ENCODE measurements at regions not wholly inside any gene's neighbourhood (a gene's known extent, or its start where the extent isn't known, plus 50 kb on each side); places are given as distances from the start of the nearest gene placed in this dataset.
A peak's percentile ranks its signal among the peaks of the same experiment; 100 is the strongest.

- H3K36me3 ChIP-seq (ENCODE audit: insufficient read depth, low read depth, low read length), result no peaks in the 10 kb centered on the region
- H3K9ac ChIP-seq (ENCODE audit: low read depth, low read length), result no peak overlapping the region
- H3K9me3 ChIP-seq (ENCODE audit: insufficient read depth, low read depth, low read length), result no peaks in the 10 kb centered on the region
- no peak overlapping the region for H3K27ac ChIP-seq (ENCODE audit: low read length)
- no peaks in the 10 kb centered on the region for H3K27me3 ChIP-seq (ENCODE audit: insufficient read depth, low read length)
- H3K4me1 ChIP-seq (ENCODE audit: insufficient read depth, low read length), result no peaks in the 10 kb centered on the region
- no peak overlapping the region for H3K4me3 ChIP-seq (ENCODE audit: low read length)
Observed at GRCh38 chr4:125956276-125956675, 641.5 kb downstream of the FAT4 start.

DNA sequence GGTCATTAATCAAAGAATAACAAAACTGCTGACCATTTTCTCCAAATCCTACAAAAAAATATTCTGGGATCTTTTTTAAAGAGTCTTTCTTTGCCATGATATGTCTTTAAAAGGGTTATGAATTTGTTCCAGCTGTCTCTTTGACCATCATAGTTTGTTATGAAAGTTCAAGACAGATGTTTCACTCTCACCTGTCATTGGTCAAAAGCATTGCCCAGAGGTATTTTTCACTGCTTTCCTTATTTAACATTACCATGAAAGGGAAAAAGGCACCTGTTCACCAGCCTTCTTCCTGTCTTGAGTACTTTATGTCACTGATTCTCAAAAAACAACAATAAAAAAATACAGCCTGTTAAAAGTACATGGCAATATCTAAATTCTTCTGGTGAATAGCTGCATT lies 643.8 kb downstream of the FAT4 start:
- Histone ChIP-seq H3K27ac (ENCODE audit: low read length) (no peak overlapping the region), H3K27me3 (ENCODE audit: insufficient read depth, low read length) (no peaks in the 10 kb centered on the region), H3K4me3 (ENCODE audit: low read length) (no peak overlapping the region), H3K9ac (ENCODE audit: low read depth, low read length) (no peak overlapping the region), H3K4me1 (ENCODE audit: insufficient read depth, low read length) (no peaks in the 10 kb centered on the region), H3K36me3 (ENCODE audit: insufficient read depth, low read depth, low read length) (no peaks in the 10 kb centered on the region), H3K9me3 (ENCODE audit: insufficient read depth, low read depth, low read length) (no peaks in the 10 kb centered on the region)

DNA sequence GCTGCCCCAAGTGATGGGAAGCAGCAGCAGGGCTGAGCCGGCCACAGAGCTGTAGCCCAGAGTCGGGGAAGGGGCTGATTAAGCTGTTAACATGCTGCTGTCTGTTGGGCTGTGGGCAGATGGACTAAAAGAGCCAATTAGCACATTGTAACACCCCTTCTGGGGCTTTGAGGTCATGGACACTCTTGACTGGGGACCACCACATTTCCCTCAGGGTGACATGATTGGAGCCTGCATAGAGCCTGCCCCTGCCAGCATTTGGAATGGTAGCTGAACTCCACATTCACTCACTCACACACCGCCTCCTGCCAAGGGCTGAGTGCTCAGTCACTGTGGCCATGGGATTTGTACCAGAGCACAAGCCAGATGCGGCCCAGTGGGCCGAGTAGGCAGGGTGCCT lies 646.9 kb downstream of the FAT4 start:
- Histone ChIP-seq H3K27ac (ENCODE audit: low read length) (no peak overlapping the region), H3K27me3 (ENCODE audit: insufficient read depth, low read length) (no peaks in the 10 kb centered on the region), H3K9ac (ENCODE audit: low read depth, low read length) (no peak overlapping the region), H3K9me3 (ENCODE audit: insufficient read depth, low read depth, low read length) (no peaks in the 10 kb centered on the region), H3K4me1 (ENCODE audit: insufficient read depth, low read length) (no peaks in the 10 kb centered on the region), H3K36me3 (ENCODE audit: insufficient read depth, low read depth, low read length) (no peaks in the 10 kb centered on the region), H3K4me3 (ENCODE audit: low read length) (no peak overlapping the region)

- H3K36me3 ChIP-seq (ENCODE audit: insufficient read depth, low read depth, low read length), result no peaks in the 10 kb centered on the region
- no peaks in the 10 kb centered on the region for H3K27me3 ChIP-seq (ENCODE audit: insufficient read depth, low read length)
- H3K27ac ChIP-seq (ENCODE audit: low read length), result no peak overlapping the region
- no peaks in the 10 kb centered on the region for H3K4me1 ChIP-seq (ENCODE audit: insufficient read depth, low read length)
- H3K4me3 ChIP-seq (ENCODE audit: low read length), result no peak overlapping the region
- H3K9ac ChIP-seq (ENCODE audit: low read depth, low read length), result no peak overlapping the region
- H3K9me3 ChIP-seq (ENCODE audit: insufficient read depth, low read depth, low read length), result no peaks in the 10 kb centered on the region
Observed at GRCh38 chr4:125975861-125976397, 661.2 kb downstream of the FAT4 start.

GRCh38 chr4:125979950-125980349 lies 665.2 kb downstream of the FAT4 start:
- H3K4me1 ChIP-seq (ENCODE audit: insufficient read depth, low read length), result no peaks in the 10 kb centered on the region; the same call in 1 of the 2 replicates
- H3K36me3 ChIP-seq (ENCODE audit: insufficient read depth, low read depth, low read length), result no peaks in the 10 kb centered on the region
- no peak overlapping the region for H3K4me3 ChIP-seq (ENCODE audit: low read length)
- no peak overlapping the region for H3K9ac ChIP-seq (ENCODE audit: low read depth, low read length)
- H3K27ac ChIP-seq (ENCODE audit: low read length), result no peak overlapping the region
- no peaks in the 10 kb centered on the region for H3K9me3 ChIP-seq (ENCODE audit: insufficient read depth, low read depth, low read length)
- H3K27me3 ChIP-seq (ENCODE audit: insufficient read depth, low read length), result no peaks in the 10 kb centered on the region

- no peaks in the 10 kb centered on the region for H3K27me3 ChIP-seq (ENCODE audit: insufficient read depth, low read length)
- no peak overlapping the region for H3K9ac ChIP-seq (ENCODE audit: low read depth, low read length)
- no peaks in the 10 kb centered on the region for H3K9me3 ChIP-seq (ENCODE audit: insufficient read depth, low read depth, low read length)
- no peak overlapping the region for H3K27ac ChIP-seq (ENCODE audit: low read length)
- H3K36me3 ChIP-seq (ENCODE audit: insufficient read depth, low read depth, low read length), result no peaks in the 10 kb centered on the region
- H3K4me3 ChIP-seq (ENCODE audit: low read length), result no peak overlapping the region
- H3K4me1 ChIP-seq (ENCODE audit: insufficient read depth, low read length), result peaks cover 7% of the 10 kb centered on the region
Observed at GRCh38 chr4:125983168-125983567, 668.4 kb downstream of the FAT4 start.

DNA sequence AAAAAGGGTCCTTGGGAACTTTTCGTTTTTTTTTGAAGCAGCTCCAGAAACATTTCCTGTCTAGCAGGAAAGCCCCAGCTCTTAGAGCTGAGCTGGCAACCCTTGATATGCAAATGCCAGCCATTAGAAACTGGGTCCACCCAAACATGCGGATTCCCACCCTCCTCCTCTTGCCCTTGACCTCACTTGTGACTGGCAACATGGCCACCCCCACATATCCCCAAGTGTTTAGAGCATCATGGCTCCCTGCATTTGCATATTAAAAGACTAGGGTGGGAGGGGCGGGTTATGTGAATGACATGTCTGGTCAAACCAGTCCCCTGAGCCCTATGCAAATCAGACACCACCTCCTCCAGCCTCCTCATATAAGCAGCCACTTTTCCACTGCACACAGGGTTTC lies 671.1 kb downstream of the FAT4 start:
- Histone ChIP-seq H3K27ac (ENCODE audit: low read length) (no peak overlapping the region), H3K27me3 (ENCODE audit: insufficient read depth, low read length) (no peaks in the 10 kb centered on the region), H3K9me3 (ENCODE audit: insufficient read depth, low read depth, low read length) (no peaks in the 10 kb centered on the region), H3K36me3 (ENCODE audit: insufficient read depth, low read depth, low read length) (no peaks in the 10 kb centered on the region), H3K9ac (ENCODE audit: low read depth, low read length) (no peak overlapping the region), H3K4me1 (ENCODE audit: insufficient read depth, low read length) (peaks cover 7% of the 10 kb centered on the region), H3K4me3 (ENCODE audit: low read length) (peak overlapping the region; percentile 23; the same call in 1 of the 2 replicates)

DNA sequence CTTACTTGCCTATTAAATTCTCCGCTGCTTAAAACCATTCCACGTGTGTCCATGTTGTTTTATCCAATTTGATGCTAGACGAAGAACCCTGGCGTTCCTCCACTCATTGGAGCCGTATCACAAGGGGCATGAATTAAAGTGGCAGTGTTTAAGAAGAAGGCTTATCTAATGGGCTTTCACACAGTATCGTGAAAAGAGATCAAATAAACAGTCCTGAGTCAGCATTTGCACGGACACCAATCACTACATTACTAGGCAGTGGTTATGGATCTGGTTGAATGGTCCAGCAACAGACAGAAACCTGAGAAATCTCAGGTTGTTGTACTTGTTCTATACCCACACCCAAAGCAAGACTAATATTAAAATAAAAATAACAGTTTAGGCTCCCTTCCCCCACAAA lies 671.6 kb downstream of the FAT4 start:
- Histone ChIP-seq H3K4me1 (ENCODE audit: insufficient read depth, low read length) (peaks cover 7% of the 10 kb centered on the region), H3K9me3 (ENCODE audit: insufficient read depth, low read depth, low read length) (no peaks in the 10 kb centered on the region), H3K36me3 (ENCODE audit: insufficient read depth, low read depth, low read length) (no peaks in the 10 kb centered on the region), H3K9ac (ENCODE audit: low read depth, low read length) (no peak overlapping the region), H3K4me3 (ENCODE audit: low read length) (no peak overlapping the region), H3K27ac (ENCODE audit: low read length) (no peak overlapping the region), H3K27me3 (ENCODE audit: insufficient read depth, low read length) (no peaks in the 10 kb centered on the region)

DNA sequence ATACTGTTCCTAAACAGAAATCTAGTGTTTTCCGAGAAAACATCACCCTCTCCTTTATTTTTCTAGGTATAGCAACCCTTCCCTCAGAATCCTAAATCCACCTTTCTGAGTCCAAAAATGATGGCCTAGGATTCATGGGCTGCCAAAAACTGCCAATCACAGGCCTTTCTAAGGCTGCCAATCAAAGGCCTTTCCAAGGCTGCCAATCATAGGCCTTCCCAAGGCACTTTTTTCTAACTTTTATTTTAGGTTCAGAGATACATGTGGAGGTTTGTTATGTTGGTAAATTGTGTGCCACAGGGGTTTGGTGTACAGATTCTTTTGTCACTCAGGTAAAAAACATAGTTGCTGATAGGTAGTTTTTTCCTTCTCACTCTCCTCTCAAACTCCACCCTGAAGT lies 673.7 kb downstream of the FAT4 start:
- Histone ChIP-seq H3K9ac (ENCODE audit: low read depth, low read length) (no peak overlapping the region), H3K36me3 (ENCODE audit: insufficient read depth, low read depth, low read length) (no peaks in the 10 kb centered on the region), H3K4me1 (ENCODE audit: insufficient read depth, low read length) (peaks cover 7% of the 10 kb centered on the region), H3K9me3 (ENCODE audit: insufficient read depth, low read depth, low read length) (no peaks in the 10 kb centered on the region), H3K4me3 (ENCODE audit: low read length) (no peak overlapping the region), H3K27me3 (ENCODE audit: insufficient read depth, low read length) (no peaks in the 10 kb centered on the region), H3K27ac (ENCODE audit: low read length) (no peak overlapping the region)

DNA sequence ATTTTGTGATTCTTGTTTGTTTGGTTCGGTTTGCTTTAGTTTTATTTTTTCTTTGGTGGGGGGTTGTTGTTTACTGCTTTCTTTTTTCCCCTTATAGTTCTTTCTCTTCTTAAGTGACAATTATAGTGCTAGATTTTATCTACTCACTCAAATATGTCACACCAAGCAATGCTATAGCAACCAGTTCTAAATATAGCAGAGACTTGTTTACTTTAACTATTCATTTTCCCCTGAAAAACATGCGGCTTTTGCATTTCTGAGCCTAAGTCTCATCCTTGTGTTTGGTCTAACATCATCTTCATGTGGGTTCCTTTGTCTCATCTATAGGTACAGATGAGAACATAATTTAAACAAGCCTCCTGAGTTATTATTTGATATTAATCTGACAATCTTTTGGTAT lies 676.6 kb downstream of the FAT4 start:
- Histone ChIP-seq H3K4me3 (ENCODE audit: low read length) (no peak overlapping the region), H3K9ac (ENCODE audit: low read depth, low read length) (no peak overlapping the region), H3K27ac (ENCODE audit: low read length) (no peak overlapping the region), H3K27me3 (ENCODE audit: insufficient read depth, low read length) (no peaks in the 10 kb centered on the region), H3K36me3 (ENCODE audit: insufficient read depth, low read depth, low read length) (no peaks in the 10 kb centered on the region), H3K9me3 (ENCODE audit: insufficient read depth, low read depth, low read length) (no peaks in the 10 kb centered on the region), H3K4me1 (ENCODE audit: insufficient read depth, low read length) (no peaks in the 10 kb centered on the region; the same call in 1 of the 2 replicates)

DNA sequence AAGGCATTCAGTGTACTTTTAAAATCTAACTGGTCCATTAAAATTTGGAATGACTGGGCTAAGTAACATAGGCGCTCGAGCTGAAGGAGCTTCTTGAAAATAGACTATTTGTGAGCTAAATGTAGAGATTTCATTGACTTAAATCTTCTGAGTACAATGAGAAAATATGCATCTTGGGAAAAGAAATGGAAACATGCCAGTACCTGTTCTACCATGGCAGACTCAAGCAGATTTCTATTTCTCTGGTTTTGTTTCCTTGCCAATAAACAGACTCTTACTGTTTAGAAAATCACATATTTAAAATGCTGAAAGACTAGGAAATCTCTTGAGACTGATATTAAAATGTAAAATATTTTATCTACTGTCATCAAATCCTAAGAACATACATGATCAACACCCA lies 678.1 kb downstream of the FAT4 start:
- no peak overlapping the region for H3K27ac ChIP-seq (ENCODE audit: low read length)

GRCh38 chr4:125994024-125994423 lies 679.3 kb downstream of the FAT4 start:
- Histone ChIP-seq H3K9ac (ENCODE audit: low read depth, low read length) (no peak overlapping the region), H3K27me3 (ENCODE audit: insufficient read depth, low read length) (no peaks in the 10 kb centered on the region), H3K4me3 (ENCODE audit: low read length) (no peak overlapping the region), H3K36me3 (ENCODE audit: insufficient read depth, low read depth, low read length) (no peaks in the 10 kb centered on the region), H3K4me1 (ENCODE audit: insufficient read depth, low read length) (no peaks in the 10 kb centered on the region; the same call in 1 of the 2 replicates), H3K9me3 (ENCODE audit: insufficient read depth, low read depth, low read length) (no peaks in the 10 kb centered on the region), H3K27ac (ENCODE audit: low read length) (no peak overlapping the region)

More for the DNA sequence above, 678.1 kb downstream of the FAT4 start:
- H3K4me1 ChIP-seq (ENCODE audit: insufficient read depth, low read length), result no peaks in the 10 kb centered on the region; the same call in 1 of the 2 replicates
- H3K9ac ChIP-seq (ENCODE audit: low read depth, low read length), result no peak overlapping the region
- H3K27me3 ChIP-seq (ENCODE audit: insufficient read depth, low read length), result no peaks in the 10 kb centered on the region
- H3K36me3 ChIP-seq (ENCODE audit: insufficient read depth, low read depth, low read length), result no peaks in the 10 kb centered on the region
- H3K4me3 ChIP-seq (ENCODE audit: low read length), result no peak overlapping the region
- H3K9me3 ChIP-seq (ENCODE audit: insufficient read depth, low read depth, low read length), result no peaks in the 10 kb centered on the region

Measured in iPS-20b (cell line).